HG02759 (cell line): ENCODE measurements at regions not wholly inside any gene's neighbourhood (a gene's known extent, or its start where the extent isn't known, plus 50 kb on each side); places are given as distances from the start of the nearest gene placed in this dataset.
"Not testable (repeated sequence)": the region's sequence is repeated elsewhere in the genome, so short reads cannot be mapped to it uniquely, and the experiment has no call there.

Experiments used
- ATAC-seq: cut with Tn5 transposase; IDR thresholded peaks from one replicate; pipeline ENCODE4 v1.9.1; 2021; ENCODE audit warnings: mild to moderate bottlenecking, moderate library complexity; ENCODE audit not compliant: unreplicated experiment

- ATAC-seq, result no peak
Measured at GRCh38 chr21:23131177-23131576, 2133.0 kb downstream of the NCAM2 start.

DNA sequence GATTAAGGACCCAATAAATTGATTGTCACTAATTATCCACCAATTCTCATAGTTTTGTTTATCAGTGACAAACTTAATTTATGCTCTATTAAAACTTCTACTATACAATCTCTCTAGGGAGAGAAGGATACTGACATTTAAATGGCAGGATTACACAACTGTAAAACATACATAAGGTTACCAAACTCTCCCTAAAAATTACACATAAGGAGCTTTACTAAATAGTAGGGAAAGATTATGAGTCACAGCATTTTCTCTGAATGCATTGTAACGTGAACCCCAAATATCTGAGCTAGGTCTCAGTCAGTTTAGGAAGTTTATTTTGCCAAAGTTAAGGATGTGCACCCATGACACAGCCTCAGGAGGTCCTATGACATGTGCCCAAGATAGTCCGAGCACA lies 2140.6 kb downstream of the NCAM2 start:
- ATAC-seq, result no peak

DNA sequence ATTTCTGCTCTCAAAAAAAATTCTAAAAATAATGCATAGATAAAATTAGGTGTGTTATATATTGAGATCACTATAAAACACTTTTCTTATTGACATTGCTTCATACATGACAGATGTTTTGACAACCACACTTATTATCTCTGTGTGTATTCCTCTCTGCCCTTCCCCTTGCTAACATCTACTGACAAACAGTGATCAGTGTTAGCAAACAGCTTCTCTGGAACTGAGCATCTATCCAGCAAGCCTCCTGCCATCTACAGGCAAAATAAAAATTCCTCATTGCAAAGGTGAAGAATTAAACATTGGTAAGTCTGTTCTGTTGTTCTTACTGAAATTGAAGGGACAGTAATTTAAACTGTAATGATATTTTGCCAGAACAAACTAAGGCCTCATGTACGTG lies 2153.9 kb downstream of the NCAM2 start:
- ATAC-seq, result no peak

DNA sequence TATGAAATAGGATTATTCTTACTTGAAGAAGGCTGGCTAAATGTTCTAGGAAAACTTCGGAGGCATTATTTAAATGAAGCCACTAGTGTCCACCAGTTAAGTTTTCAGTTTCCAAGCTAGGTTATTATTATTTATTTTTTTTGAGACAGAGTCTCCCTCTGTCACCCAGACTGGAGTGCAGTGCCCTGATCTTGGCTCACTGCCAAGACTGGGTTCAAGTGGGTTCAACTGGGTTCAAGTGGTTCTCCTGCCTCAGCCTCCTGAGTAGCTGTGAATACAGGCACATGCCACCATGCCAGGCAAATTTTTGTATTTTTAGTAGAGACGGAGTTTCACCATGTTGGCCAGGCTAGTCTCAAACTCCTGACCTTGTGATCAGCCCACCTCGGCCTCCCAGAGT lies 2155.6 kb downstream of the NCAM2 start:
- not testable (repeated sequence) for ATAC-seq

- ATAC-seq, result no peak
Measured at GRCh38 chr21:23155281-23155680, 2157.1 kb downstream of the NCAM2 start.

GRCh38 chr21:23160914-23161313 lies 2162.7 kb downstream of the NCAM2 start:
- ATAC-seq, result no peak

DNA sequence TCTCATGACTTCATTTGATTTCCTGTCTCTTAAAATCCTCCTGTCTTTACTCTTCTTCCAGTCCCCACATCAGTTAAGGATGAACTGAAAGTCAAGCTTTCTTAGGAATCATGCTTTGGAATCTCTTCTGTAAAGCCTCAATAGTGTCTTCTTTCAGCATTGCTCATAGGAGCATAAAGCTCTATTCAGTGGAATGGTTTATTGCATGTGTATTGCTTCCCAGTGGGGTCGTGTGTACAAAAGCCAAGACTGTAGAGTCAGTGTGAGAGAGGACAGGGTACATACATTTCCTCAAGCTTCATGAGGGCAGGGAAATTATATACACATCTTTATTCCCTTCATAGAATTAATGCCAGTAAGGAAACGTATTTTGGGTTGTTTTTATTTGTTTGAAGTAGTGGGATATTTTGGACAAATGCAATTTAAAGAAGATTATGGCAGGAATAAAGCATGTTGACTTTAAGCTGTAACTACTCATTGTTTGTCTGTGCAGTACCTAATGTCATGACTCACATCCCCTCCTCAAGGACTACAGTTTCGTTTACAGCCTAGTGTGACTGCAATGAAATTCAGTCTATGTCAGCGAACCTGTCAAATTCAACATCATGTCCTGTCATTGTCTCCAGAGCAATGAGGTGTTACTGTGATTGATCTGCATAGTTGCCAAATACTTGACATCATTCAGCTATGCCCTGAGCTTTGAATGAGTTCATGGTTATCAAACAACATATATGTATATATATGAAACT lies 2164.2 kb downstream of the NCAM2 start:
- ATAC-seq, result no peak
